ENCODE measurements at regions not wholly inside any gene's neighbourhood (a gene's known extent, or its start where the extent isn't known, plus 50 kb on each side); places are given as distances from the start of the nearest gene placed in this dataset.

GRCh38 chr18:78670778-78671391, 308.7 kb upstream of the SALL3 start:
- TF ChIP-seq CTCF (IDR thresholded peaks at IDR 0.05): no peak

GRCh38 chr18:78671551-78671950, 308.1 kb upstream of the SALL3 start:
- TF ChIP-seq CTCF (IDR thresholded peaks at IDR 0.05): no peak

GRCh38 chr18:78672862-78673446, 306.7 kb upstream of the SALL3 start:
- TF ChIP-seq CTCF (IDR thresholded peaks at IDR 0.05): no peak

GRCh38 chr18:78673516-78674321, 305.9 kb upstream of the SALL3 start:
- no peak for TF ChIP-seq CTCF (IDR thresholded peaks at IDR 0.05)

- TF ChIP-seq CTCF (IDR thresholded peaks at IDR 0.05): no peak
Observed at GRCh38 chr18:78675231-78675630, 304.4 kb upstream of the SALL3 start.

GRCh38 chr18:78676622-78677482, 302.8 kb upstream of the SALL3 start:
- no peak for TF ChIP-seq CTCF (IDR thresholded peaks at IDR 0.05)

All from LNCAP (cell line).